ENCODE measurements at regions not wholly inside any gene's neighbourhood (a gene's known extent, or its start where the extent isn't known, plus 50 kb on each side); places are given as distances from the start of the nearest gene placed in this dataset.

- TF ChIP-seq YY1 (IDR thresholded peaks at IDR 0.05; ENCODE audit: insufficient read depth, insufficient read length) (no peak), ZNF274 (IDR thresholded peaks at IDR 0.05; ENCODE audit: low read depth, low read length) (no peak), SUZ12 (IDR thresholded peaks at IDR 0.05; ENCODE audit: extremely low read depth, insufficient read depth, insufficient read length) (no peak)
Measured at GRCh38 chr5:10921160-10921559, 160.1 kb upstream of the DAP start.

All from NT2/D1 (cell line).